ENCODE measurements at regions not wholly inside any gene's neighbourhood (a gene's known extent, or its start where the extent isn't known, plus 50 kb on each side); places are given as distances from the start of the nearest gene placed in this dataset.

DNA sequence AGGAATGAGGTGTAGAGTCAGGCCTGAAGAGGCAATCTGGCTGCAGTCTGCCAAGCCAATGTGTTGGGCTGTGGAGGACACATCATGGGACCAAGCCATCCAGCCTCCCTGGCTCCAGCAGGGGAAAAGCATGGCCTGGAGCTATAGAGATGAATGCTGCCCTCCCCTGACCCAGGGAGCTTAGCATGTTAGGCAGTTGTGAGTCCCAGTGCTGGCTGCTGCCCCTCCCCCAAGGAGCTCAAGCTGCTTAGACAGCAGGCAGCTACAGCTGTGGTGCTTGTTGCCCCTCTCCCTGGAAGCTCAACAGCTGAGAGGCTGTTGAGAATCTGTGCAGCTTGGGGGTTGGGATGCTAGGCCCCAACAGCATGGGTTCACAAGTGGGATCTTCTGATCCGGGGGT is 85.6 kb upstream of the DNAJC19 start:
- TF ChIP-seq, protein P1, sequence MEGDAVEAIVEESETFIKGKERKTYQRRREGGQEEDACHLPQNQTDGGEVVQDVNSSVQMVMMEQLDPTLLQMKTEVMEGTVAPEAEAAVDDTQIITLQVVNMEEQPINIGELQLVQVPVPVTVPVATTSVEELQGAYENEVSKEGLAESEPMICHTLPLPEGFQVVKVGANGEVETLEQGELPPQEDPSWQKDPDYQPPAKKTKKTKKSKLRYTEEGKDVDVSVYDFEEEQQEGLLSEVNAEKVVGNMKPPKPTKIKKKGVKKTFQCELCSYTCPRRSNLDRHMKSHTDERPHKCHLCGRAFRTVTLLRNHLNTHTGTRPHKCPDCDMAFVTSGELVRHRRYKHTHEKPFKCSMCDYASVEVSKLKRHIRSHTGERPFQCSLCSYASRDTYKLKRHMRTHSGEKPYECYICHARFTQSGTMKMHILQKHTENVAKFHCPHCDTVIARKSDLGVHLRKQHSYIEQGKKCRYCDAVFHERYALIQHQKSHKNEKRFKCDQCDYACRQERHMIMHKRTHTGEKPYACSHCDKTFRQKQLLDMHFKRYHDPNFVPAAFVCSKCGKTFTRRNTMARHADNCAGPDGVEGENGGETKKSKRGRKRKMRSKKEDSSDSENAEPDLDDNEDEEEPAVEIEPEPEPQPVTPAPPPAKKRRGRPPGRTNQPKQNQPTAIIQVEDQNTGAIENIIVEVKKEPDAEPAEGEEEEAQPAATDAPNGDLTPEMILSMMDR (IDR thresholded peaks at IDR 0.05) = no peak
- TF ChIP-seq POLR2A (IDR thresholded peaks at IDR 0.05) (no peak), POLR2AphosphoS5 (IDR thresholded peaks at IDR 0.05) (no peak)
